Hematopoietic multipotent progenitor cell treated with erythropoietin and hydrocortisone succinate and interleukin-3 and kit ligand, for 8 days (in vitro differentiated cells): ENCODE measurements at regions not wholly inside any gene's neighbourhood (a gene's known extent, or its start where the extent isn't known, plus 50 kb on each side); places are given as distances from the start of the nearest gene placed in this dataset.
"Not testable (repeated sequence)": the region's sequence is repeated elsewhere in the genome, so short reads cannot be mapped to it uniquely, and the experiment has no call there.

Source experiments
- DNase-seq: peaks from one replicate; pipeline ENCODE4 v3.0.0-alpha.2; 2015

- DNase-seq, result no peak
Observed at GRCh38 chr5:164224236-164224635, 718.8 kb downstream of the MAT2B start.

DNA sequence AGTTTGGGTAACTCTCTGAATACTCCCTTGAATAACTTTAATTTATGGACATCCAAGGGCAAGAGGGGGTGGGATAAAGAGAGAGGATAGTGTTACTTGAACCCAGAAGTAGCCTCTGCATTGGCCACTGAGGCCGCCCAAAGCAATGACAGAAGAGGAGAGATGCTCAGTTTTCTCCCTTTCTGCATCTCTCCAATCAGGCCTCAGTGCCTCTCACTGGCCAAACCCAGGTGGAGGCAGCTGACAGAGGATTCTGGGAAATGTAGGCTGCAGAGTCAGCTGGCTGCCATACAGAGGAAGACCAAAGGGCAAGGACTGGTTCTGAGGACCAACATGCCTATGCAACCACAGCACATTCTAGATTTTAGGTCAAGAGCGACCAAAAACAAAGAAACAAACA, 719.4 kb downstream of the MAT2B start:
- DNase-seq, result no peak

- no peak for DNase-seq
Observed at GRCh38 chr5:164230341-164230740, 724.9 kb downstream of the MAT2B start.

GRCh38 chr5:164233791-164234190, 728.4 kb downstream of the MAT2B start:
- DNase-seq, result no peak

DNA sequence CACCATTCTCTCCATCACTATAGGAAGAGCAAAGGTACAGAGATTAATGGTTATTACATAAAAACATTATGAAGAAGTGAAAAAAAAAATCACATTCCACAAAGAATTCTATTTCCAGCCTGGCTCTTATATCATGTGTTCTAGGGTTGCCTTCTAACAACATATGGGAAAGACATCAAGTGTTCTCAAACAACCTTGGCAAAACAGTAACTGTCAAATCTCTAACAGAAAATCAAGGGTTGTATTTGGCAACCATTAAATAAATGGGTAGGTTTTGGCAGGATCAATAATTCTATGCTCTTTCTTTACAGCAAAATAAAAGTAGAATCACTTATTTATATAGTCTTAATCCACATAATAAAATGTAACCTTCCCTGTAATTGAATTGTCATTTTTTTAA, 728.9 kb downstream of the MAT2B start:
- DNase-seq, result no peak

DNA sequence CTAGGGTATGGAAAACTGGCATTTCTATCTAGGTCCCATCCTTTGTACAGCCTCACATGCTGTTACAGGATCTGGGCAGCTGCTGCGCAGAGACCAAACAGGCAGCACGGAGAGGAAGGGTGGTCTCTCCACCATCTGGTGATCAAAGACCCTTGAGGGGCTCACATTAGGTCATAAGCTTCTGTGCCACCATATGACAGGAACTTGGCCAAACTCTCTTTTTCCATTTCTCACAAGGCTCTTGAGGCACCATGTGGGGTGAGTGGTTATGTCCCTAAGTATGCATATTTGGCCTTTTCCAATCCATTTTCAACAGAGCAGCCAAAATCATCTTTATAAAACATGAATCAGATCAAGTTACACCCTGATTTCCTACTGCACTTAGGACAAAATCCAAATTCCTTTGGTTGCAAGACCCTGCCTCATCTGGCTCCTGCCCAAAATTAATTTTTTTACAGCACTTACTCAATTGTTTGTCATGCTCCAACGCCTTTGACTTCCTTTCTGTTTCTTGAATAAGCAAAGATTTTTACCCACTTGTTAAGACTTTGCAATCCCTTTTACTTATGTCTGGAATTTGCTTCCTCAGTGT, 730.0 kb downstream of the MAT2B start:
- no peak for DNase-seq

- no peak for DNase-seq
Observed at GRCh38 chr5:164237486-164237885, 732.1 kb downstream of the MAT2B start.

DNA sequence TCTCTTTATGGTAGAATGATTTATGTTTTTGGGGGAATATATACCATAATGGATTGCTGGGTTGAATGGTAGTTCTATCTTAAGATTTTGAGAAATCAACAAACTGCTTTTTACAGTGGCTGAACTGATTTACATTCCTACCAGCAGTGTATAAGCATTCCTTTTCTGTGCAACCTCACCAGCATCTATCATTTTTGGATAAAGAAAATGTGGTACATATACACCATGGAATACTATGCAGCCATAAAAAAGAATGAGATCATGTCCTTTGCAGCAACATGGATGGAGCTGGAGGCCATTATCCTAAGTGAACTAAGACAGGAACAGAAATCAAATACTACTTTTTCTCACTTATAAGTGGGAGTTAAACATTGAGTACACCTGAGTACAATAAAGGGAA, 746.4 kb downstream of the MAT2B start:
- DNase-seq, result not testable (repeated sequence)

DNA sequence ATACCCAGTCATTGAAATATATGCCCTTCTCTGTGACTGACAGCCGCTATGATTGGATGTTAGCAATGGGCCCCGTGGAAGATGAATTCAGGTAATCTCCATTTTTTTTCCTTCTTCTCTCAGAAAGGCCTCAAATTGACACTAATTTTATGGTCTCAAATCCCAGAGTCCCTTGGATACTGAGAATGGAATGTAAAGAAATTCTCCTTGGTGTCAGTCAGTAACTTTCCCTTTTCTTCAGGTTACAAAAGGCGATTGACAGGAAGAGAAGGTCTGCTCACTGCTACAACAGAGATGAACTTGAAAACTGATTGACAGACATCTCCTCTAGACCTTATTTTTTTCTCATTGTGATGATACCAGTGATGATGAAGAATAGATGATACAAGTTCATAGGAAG, 748.3 kb downstream of the MAT2B start:
- DNase-seq, result no peak

- DNase-seq, result peak; percentile 1
Observed at GRCh38 chr5:164255598-164256213, 750.3 kb downstream of the MAT2B start.

- DNase-seq, result no peak
Observed at GRCh38 chr5:164256351-164256750, 750.9 kb downstream of the MAT2B start.

GRCh38 chr5:164256954-164257353, 751.5 kb downstream of the MAT2B start:
- no peak for DNase-seq

GRCh38 chr5:164265566-164265965, 760.1 kb downstream of the MAT2B start:
- no peak for DNase-seq

DNA sequence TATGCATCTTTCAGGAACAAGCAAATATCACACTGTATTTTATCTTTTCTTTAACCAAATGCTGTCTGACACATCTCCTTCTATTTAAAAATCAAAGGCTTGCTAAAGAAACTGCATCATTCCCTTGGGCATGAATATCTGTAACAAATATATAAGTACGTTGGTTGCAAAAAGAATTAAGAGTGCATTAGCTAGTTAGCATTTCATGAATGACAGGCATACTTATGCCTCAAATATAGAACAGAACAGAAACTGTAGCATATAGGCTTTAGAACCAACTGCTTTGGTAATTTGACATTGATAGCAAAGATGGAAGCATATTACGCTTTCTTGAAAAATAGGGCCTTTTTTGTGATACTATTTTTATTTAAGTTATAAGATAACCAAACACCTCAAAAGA, 761.2 kb downstream of the MAT2B start:
- no peak for DNase-seq

DNA sequence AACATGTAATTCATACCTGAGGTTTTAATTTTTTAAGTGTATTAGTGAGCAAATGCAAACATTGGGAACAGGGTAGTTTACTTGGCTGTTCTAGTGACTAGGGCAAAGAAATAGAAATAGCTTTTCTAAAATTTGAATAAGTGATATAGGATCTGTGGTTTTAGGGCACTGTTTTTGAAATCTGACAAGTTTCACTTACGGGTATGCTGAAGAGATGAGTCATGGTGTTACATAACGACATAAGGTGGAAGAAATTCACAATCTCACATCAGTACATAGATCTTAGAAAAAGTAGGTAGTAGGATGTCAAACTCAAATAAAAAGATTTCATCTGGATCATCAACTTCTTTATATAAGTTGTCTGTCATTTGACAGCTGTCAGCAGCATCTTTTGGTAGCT, 772.3 kb downstream of the MAT2B start:
- DNase-seq, result no peak

GRCh38 chr5:164289526-164289925, 784.1 kb downstream of the MAT2B start:
- no peak for DNase-seq

DNA sequence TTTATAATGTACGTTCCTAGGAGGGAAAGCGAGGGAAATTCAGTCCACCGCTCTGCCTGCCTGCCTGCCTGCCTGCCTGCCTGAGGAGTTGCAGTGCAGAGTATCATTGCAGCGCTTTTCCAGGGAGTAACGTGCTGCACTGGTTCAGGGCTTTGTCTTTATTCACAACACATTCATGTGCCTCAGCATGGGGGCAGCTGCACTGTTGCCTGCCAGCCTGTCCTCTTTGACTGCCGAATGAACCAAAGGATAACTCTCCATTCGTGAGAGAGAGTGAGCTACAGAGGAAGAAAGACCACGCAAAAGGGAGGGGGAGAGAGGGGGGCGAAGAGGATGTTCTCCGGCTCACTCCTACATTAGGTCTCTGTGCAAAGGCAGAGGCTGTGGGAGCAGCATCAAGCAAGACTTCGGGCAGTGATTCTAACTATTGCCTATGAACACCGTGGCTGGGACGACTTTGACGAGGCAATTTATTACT, 791.2 kb downstream of the MAT2B start:
- no peak for DNase-seq

- DNase-seq, result no peak
Observed at GRCh38 chr5:164298165-164298564, 792.7 kb downstream of the MAT2B start.

DNA sequence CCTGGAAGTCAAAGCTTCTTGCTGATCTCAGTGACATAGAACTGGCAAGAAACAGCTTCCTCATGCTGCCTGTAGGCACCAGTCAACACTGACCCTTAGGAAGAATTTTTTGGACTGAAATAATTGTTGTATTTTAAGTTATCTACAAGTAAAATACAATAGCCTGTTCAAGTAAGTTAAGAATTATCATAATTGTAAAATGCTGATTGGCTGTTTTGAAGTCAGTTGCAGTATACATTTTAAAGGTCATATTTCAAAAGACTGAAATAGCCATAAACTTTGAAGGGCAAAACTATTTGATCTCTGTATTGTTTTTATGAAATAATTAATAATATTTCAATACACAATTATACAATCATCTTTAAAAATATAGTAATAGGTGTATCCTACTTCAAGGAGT, 794.9 kb downstream of the MAT2B start:
- no peak for DNase-seq

- no peak for DNase-seq
Observed at GRCh38 chr5:164301136-164301535, 795.7 kb downstream of the MAT2B start.

DNA sequence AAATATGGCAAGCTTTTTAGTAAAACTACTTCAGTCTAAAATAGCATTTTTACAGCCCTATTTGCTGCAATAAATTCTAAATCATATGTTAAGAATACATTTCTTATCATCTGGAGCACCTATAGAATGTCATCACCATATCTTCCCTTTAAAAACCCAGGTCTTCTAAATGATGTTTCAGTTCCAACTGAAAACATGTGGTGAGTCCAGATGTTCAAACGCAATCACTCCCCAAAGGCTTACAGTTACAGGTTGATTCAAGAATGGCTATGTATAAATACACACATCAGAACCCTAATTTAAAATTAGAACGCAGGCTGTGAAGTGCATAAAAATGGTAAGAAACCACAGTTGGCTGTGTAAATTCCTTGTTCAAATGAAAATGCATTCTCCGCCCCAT, 796.3 kb downstream of the MAT2B start:
- no peak for DNase-seq

GRCh38 chr5:164302533-164303235, 797.3 kb downstream of the MAT2B start:
- DNase-seq, result no peak

- no peak for DNase-seq
Observed at GRCh38 chr5:164303646-164304215, 798.3 kb downstream of the MAT2B start.

GRCh38 chr5:164306662-164307061, 801.2 kb downstream of the MAT2B start:
- no peak for DNase-seq
